ENCODE measurements at regions not wholly inside any gene's neighbourhood (a gene's known extent, or its start where the extent isn't known, plus 50 kb on each side); places are given as distances from the start of the nearest gene placed in this dataset.

DNA sequence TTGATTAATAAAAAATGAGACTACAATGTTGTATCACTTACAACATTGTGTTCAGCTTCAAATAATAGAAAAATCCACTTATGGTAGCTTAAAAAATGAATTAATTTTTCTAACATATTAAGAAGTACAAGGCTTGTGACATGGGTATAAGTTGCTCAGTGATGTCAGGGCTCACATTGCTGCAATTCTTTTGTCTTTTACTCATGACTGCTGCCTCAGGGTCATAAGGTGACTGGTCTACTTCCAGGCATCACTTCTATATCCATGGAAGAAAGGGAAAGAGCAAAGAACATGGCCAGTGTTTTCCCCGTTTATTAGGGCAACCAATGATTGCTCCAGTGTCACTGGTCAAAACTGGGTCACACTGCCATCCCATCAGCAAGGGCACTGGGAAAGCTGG lies 295.3 kb downstream of the MAP2K4 start:
- no peak for DNase-seq
- no peaks in the 10 kb centered on the region for H3K79me2 ChIP-seq (ENCODE audit: insufficient read depth, low read length)
- no peaks in the 10 kb centered on the region for H3K23me2 ChIP-seq (ENCODE audit: insufficient read length, low read depth, low read length, poor library complexity, severe bottlenecking)
- H4K91ac ChIP-seq (ENCODE audit: insufficient read length, low read depth, low read length): no peak overlapping the region
- Mint-ChIP-seq H3K9me3 (peaks cover 8 to 29% of the 10 kb centered on the region in 2 experiments; a peak in 4 of 5 replicates), H3K36me3 (ENCODE audit: insufficient read depth in 1 of 3, low read depth in 3 of 3) (peaks cover 0 to 3% (median 0%) of the 10 kb centered on the region in 3 experiments; a peak in 3 of 7 replicates), H3K4me1 (no peaks in the 10 kb centered on the region), H3K27me3 (ENCODE audit: low read depth) (no peaks in the 10 kb centered on the region), H3K27ac (no peak overlapping the region), H3K4me3 (no peak overlapping the region)
- no peak overlapping the region for H3K9ac ChIP-seq (ENCODE audit: extremely low read depth, insufficient read length, low read length)
- H3K4ac ChIP-seq (ENCODE audit: low read depth, low read length): no peak overlapping the region
- H2BK120ac ChIP-seq (ENCODE audit: low read depth, low read length, poor library complexity, severe bottlenecking): no peak overlapping the region
- no peak overlapping the region for H3K14ac ChIP-seq (ENCODE audit: insufficient read depth, low read length)
- H3K9me3 ChIP-seq (ENCODE audit: control insufficient read depth, low read depth, low read length): no peaks in the 10 kb centered on the region
- no peak overlapping the region for H3K23ac ChIP-seq (ENCODE audit: insufficient read length, low read depth, low read length)
- H4K5ac ChIP-seq (ENCODE audit: insufficient read length, low read depth, low read length): no peak overlapping the region
- no peaks in the 10 kb centered on the region for H4K20me1 ChIP-seq (ENCODE audit: control insufficient read depth, insufficient read depth, insufficient read length)
- TF ChIP-seq, protein P1, sequence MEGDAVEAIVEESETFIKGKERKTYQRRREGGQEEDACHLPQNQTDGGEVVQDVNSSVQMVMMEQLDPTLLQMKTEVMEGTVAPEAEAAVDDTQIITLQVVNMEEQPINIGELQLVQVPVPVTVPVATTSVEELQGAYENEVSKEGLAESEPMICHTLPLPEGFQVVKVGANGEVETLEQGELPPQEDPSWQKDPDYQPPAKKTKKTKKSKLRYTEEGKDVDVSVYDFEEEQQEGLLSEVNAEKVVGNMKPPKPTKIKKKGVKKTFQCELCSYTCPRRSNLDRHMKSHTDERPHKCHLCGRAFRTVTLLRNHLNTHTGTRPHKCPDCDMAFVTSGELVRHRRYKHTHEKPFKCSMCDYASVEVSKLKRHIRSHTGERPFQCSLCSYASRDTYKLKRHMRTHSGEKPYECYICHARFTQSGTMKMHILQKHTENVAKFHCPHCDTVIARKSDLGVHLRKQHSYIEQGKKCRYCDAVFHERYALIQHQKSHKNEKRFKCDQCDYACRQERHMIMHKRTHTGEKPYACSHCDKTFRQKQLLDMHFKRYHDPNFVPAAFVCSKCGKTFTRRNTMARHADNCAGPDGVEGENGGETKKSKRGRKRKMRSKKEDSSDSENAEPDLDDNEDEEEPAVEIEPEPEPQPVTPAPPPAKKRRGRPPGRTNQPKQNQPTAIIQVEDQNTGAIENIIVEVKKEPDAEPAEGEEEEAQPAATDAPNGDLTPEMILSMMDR (conservative IDR thresholded peaks at IDR 0.05): no peak
- H3K27me3 ChIP-seq (ENCODE audit: insufficient read depth, low read length): no peaks in the 10 kb centered on the region
- no peak overlapping the region for H3K4me2 ChIP-seq (ENCODE audit: insufficient read depth, insufficient read length, low read length)
- no peak overlapping the region for H2AK5ac ChIP-seq (ENCODE audit: insufficient read length, low read length)
- no peak overlapping the region for H3K18ac ChIP-seq (ENCODE audit: insufficient read length, low read depth, low read length)
- no peak overlapping the region for H4K8ac ChIP-seq (replicated peaks; ENCODE audit: insufficient read length, low read depth, low read length)
- H2AFZ ChIP-seq (ENCODE audit: low read length): no peak overlapping the region
- H3K79me1 ChIP-seq (ENCODE audit: insufficient read depth, low read depth, low read length, poor library complexity, severe bottlenecking): no peaks in the 10 kb centered on the region
- no peak overlapping the region for H2BK15ac ChIP-seq (ENCODE audit: low read depth, low read length)
- no CpG with 5 or more reads among the region's 1 CpG for WGBS (ENCODE audit: extremely low coverage, insufficient read length, low lambda C conversion rate)
- H2BK20ac ChIP-seq (ENCODE audit: low read depth, low read length, poor library complexity, severe bottlenecking): no peak overlapping the region
- H3T11ph ChIP-seq (ENCODE audit: low read length): no peak overlapping the region
- no peak overlapping the region for H2BK5ac ChIP-seq (ENCODE audit: insufficient read length, low read length)
- H3K56ac ChIP-seq (ENCODE audit: insufficient read length, low read depth, low read length): no peak overlapping the region
- H2BK12ac ChIP-seq (ENCODE audit: insufficient read length, low read depth, low read length): no peak overlapping the region
- no peaks in the 10 kb centered on the region for H3K4me1 ChIP-seq (ENCODE audit: insufficient read depth, low read length)
- no peak overlapping the region for H3K27ac ChIP-seq (ENCODE audit: insufficient read length, low read depth, low read length)

Measured in H9 (cell line).